ENCODE measurements at regions not wholly inside any gene's neighbourhood (a gene's known extent, or its start where the extent isn't known, plus 50 kb on each side); places are given as distances from the start of the nearest gene placed in this dataset.

DNA sequence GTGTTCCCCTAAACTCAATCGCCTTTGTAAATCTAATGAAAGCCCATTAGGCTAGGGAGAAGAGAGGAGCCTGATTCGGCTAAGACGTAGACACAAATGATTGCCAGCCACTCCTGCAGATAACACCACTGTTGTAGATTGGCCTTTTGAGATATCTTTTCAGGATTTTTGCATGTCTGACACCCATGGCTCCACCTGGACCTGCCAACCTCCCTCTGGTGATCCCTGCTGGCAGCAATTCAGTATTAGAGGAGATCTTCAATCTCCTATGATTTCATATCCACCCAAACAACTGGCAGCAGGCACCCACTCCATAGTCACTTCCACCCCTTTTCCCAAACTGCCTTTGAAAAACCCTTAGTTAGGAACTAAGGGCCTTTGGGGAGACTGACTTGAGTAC, 191.9 kb upstream of the UBL3 start:
- TF ChIP-seq RCOR1 (IDR thresholded peaks at IDR 0.05; ENCODE audit: low read length) (no peak), EZH2phosphoT487 (IDR thresholded peaks at IDR 0.05; ENCODE audit: borderline replicate concordance, low read depth) (no peak), MXI1 (IDR thresholded peaks at IDR 0.05; ENCODE audit: low read depth, low read length) (no peak), POLR2AphosphoS5 (IDR thresholded peaks at IDR 0.05; ENCODE audit: low read depth, low read length) (no peak), YY1 (IDR thresholded peaks at IDR 0.05; ENCODE audit: low read depth) (no peak)
- TF ChIP-seq, protein P1, sequence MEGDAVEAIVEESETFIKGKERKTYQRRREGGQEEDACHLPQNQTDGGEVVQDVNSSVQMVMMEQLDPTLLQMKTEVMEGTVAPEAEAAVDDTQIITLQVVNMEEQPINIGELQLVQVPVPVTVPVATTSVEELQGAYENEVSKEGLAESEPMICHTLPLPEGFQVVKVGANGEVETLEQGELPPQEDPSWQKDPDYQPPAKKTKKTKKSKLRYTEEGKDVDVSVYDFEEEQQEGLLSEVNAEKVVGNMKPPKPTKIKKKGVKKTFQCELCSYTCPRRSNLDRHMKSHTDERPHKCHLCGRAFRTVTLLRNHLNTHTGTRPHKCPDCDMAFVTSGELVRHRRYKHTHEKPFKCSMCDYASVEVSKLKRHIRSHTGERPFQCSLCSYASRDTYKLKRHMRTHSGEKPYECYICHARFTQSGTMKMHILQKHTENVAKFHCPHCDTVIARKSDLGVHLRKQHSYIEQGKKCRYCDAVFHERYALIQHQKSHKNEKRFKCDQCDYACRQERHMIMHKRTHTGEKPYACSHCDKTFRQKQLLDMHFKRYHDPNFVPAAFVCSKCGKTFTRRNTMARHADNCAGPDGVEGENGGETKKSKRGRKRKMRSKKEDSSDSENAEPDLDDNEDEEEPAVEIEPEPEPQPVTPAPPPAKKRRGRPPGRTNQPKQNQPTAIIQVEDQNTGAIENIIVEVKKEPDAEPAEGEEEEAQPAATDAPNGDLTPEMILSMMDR (IDR thresholded peaks at IDR 0.05): no peak

Data from SK-N-SH (cell line).